HG03175 (cell line): ENCODE measurements at regions not wholly inside any gene's neighbourhood (a gene's known extent, or its start where the extent isn't known, plus 50 kb on each side); places are given as distances from the start of the nearest gene placed in this dataset.

ENCODE experiments used
- ATAC-seq: cut with Tn5 transposase; IDR thresholded peaks from one replicate; pipeline ENCODE4 v1.9.1; 2021; ENCODE audit warnings: mild to moderate bottlenecking, moderate library complexity; ENCODE audit not compliant: unreplicated experiment

DNA sequence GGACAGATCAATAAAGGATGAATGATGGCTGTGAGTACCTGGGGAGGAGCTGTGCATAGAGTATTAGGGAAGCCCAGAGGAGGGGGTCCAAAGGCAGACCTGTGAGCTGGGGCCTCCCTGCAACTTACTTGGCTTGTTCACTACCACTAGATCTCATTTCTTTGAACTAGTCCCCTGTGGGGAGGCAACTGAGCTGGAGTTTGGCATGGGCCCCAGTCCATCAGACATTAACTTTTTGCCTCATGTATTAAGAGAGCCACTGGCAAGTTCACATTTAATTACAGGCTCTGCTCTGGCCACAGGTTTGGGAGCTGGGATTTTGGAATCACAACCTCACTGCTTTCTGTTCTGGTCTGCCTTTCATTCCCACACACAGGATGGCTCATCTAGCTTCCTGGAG is 254.1 kb downstream of the PRL start:
- no peak for ATAC-seq

- ATAC-seq, result no peak
Observed at GRCh38 chr6:22043284-22043962, 253.4 kb downstream of the PRL start.

DNA sequence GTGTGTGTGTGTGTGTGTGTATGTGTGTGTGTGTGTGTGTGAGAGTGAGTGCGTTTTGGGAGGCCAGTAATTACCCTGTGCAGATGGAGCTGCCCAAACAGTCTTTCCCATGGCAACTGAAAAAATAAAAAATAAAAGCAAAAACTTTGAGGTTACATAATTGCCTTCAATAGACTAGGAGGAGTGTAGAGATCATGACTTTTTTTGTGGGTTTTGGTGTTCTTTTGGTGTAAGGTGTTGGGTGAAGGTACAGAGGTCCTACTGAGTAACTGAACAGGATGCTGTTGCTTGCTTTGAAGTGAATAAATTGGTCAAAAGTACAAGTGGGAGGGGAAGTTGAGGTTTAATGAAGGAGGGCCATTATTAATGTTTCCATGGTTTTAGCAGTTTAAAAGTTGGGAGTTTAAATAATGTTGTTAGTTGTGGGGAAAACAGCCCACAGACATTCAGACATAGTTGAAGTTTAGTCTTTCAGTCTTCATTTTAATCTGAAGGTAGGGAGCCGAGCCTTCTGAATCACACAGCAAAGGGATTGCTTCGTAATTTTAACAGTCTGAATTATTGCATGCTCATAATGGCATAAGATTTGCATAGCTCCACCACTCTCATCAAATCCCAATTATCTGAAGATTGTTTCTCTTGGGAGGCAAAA is 251.4 kb downstream of the PRL start:
- no peak for ATAC-seq

- no peak for ATAC-seq
Observed at GRCh38 chr6:22049002-22049401, 247.8 kb downstream of the PRL start.

DNA sequence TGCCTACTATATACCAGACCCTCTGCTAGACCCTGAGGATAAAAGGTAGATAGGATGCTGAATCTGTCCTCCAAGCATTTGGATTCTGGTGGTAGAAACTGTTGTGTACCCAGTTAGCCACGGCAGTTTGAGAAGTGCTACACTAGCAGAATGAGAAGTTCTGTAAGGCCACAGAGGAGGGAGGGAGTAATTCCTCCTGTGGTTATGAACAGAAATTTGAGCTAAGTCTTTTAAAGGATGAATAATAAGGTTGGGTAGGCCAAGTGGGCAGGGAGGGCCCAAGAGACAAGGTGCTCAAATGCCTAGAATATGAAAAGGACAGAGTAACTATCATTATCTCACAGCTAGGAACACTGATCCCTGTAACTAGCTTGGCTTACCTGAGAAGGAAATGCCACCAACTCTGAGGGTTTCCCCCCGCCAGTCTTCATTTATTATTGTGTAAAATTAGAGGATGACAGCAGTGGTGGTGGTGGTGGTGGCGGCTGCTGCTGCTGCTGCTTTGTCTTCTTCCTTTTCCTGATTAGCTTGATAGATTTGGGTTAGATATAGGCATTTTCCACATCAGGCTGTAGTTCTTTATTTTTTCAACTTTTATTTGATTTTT is 243.3 kb downstream of the PRL start:
- no peak for ATAC-seq

GRCh38 chr6:22056398-22056797 is 240.4 kb downstream of the PRL start:
- no peak for ATAC-seq

DNA sequence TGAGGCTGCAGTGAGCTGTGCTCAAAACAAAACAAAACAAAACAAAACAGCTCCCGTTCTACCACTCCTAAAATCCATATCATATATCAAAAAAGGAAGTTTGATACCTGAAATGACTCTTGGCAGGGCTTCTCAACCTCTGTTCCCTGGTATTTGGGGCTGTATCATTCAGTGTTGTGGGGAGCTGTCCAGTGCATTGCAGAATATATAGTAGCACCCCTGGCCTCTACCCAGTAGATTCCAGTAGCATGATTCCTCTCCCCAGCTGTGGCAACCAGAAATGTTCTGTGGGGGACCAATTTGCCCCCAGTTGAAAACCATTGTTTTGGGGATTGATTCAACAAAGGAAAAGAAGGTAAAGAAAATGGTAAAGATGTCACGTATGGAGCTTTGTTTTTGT is 238.9 kb downstream of the PRL start:
- no peak for ATAC-seq

DNA sequence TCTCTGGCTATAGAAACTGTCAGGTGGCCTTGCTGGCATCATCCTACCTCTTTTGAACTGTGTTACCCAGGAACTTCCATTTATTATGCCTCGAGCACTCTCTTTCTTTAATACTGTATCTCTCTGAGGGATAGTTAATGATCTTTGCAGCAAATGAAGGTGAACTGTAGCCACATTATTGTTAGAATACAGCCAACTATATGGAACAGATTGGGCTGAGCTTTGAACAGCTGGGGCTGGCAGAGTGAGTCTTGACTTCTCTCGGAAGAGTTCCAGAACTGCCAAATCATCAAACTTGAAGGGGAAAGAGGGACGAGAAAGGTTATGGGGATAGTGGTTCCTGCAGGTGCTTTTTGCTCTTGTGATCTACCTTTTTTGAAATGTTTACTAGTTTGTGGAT is 237.7 kb downstream of the PRL start:
- ATAC-seq, result no peak

GRCh38 chr6:22059946-22060345 is 236.9 kb downstream of the PRL start:
- ATAC-seq, result no peak

DNA sequence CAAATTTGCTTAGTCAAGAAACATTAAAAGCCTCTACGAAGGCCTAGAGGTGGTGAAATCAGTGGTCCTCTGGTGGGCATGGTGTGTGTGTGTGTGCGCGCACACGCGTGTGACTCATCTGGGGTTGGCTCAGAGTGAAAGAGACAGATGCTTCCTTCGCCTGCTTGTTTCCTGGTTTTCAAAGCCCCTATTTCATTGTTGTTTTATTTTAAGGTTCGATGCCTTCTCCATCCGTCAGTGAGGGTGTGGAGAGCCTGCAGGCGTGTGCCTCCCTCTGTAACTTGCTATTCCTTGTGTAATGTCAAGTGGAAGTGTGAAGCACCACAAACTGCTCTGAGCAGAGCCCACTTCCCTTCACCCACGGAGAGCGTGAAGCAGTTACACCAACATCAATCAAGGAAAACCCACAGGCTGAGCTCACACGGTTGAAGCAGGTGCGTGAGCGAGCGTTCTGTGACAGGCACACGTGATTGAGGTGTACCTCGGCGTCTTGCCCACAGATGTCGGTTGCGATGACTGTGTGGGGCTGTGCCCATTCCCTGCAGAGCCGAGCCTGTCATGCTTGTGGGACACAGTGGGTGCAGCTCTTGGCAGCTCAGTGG is 233.9 kb downstream of the PRL start:
- peak; percentile 74 for ATAC-seq

DNA sequence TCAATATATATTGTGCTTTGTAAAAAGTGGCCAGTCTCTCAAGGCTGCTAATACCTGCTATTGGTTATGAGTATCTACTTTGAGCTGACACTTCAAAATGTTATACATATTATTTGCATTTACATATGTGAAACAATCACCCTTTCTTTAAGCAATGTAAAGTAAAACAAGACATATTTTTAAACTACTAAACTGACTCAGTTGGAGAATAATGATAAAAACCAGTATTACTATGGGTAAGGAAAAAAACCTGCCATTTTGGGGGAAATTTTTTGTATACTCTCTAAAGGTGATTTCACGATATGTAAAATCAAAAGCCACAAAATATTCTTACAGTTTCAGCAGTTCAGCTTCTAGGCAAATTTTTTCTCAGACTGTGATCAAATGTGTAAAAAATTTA is 232.3 kb downstream of the PRL start:
- no peak for ATAC-seq

DNA sequence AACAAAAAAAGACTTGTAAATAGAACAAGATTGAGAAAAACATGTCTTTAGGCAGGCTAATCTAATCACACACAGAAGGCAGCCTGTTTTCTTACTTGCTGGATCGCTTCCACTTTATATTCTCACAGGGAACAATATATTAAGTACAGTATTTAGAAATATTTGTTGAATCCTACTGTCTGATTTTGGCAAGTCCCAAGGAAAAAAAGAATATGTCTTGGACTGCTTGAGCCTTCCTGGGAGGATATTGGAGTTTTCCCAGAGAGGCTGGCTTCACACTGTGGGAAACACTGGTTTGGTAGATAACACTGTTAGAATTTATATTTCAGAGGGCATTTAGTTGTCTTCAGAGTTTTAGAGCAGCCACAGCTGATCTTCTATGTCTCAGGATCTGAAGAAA is 229.7 kb downstream of the PRL start:
- no peak for ATAC-seq

DNA sequence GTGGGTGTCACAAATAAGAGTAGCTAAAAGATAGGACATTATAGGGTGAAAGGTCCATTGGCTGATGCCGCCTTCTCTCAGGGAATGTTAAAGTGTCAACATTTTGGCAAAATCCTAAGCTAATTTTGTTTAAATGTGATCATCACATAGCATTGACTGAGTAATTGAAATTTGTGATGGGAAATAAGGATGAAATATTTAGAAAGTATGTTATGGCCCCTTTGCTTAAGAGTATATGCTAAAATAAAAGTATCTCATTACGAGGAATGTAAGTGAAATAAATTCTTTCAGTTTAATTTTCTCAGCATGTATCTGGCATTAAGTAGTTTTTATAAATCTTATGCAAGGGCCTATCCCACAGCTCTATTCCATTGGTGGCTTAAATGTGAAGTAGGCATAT is 229.2 kb downstream of the PRL start:
- ATAC-seq, result no peak

- peak; percentile 45 for ATAC-seq
Observed at GRCh38 chr6:22068561-22069305, 228.1 kb downstream of the PRL start.

GRCh38 chr6:22069306-22069800 is 227.5 kb downstream of the PRL start:
- no peak for ATAC-seq

- ATAC-seq, result no peak
Observed at GRCh38 chr6:22071270-22072041, 225.4 kb downstream of the PRL start.

DNA sequence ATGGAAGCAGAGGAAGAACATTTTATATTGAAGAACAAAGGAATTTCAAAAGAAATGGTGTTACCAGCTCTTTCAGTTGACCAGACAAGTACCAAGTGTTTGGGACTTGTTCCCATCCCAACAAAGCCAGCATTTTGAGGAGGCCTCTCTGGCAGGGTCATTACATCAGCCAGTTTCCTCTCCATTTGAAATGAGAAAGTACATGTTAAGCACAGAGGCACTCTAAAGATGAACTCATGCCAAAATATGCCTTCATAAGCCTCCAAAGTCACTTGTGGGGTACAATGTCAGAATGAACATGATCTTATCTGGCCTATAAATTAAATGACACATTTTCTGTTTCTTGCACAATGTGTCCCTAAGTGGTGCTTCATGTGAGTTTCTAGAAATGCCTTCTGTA is 223.9 kb downstream of the PRL start:
- ATAC-seq, result no peak

- no peak for ATAC-seq
Observed at GRCh38 chr6:22073516-22074198, 223.2 kb downstream of the PRL start.

DNA sequence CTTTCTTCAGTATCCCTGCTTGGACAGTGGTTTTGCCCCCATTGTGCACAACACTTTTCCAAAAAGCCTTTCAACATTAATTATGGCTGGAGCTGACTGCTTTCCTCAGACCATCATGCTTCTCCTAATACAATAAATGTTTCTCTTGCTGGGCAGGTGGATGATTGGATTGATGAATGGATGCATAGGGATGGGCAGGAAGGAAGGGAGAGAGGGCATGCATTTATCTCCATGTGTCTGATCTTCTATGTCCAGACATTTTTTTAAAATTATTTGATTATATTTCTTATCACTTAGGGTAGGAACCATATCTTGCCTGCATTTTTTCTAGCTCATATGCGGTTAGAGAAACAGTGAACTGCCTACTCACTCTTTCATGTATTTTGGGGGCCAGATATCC is 218.5 kb downstream of the PRL start:
- ATAC-seq, result no peak
